CD4-positive, alpha-beta memory T cell (primary cell): ENCODE measurements at regions not wholly inside any gene's neighbourhood (a gene's known extent, or its start where the extent isn't known, plus 50 kb on each side); places are given as distances from the start of the nearest gene placed in this dataset.
A peak's percentile ranks its signal among the peaks of the same experiment; 100 is the strongest.
"Not testable (repeated sequence)": the region's sequence is repeated elsewhere in the genome, so short reads cannot be mapped to it uniquely, and the experiment has no call there.

ENCODE experiments used
- CTCF ChIA-PET: fragments of 350-600 bp; sonication (Branson Sonifier 250); formaldehyde crosslinking; loops from one replicate; lab custom pipeline; 2021; ENCODE audit warnings: inconsistent platforms; ENCODE audit not compliant: partially characterized antibody; lab: Charles Lee
- POLR2A ChIA-PET: fragments of 350-600 bp; sonication (Branson Sonifier 250); formaldehyde crosslinking; loops from one replicate; lab custom pipeline; 2021; ENCODE audit not compliant: partially characterized antibody; lab: Charles Lee
- DNase-seq, 5 donors: peaks; one replicate each; pipeline versions ENCODE4 v3.0.0 to v3.0.0-alpha.2; 2020 to 2022; ENCODE audit warnings: mixed read lengths in 1 of 5
- H3K27ac ChIP-seq: one replicate; pipeline ENCODE4 v1.7.0; 2013; ENCODE audit warnings: low read depth, low read length
- H3K27me3 ChIP-seq: 2 replicates; pipeline ENCODE4 v1.7.0; 2013; ENCODE audit warnings: mild to moderate bottlenecking, low read length, moderate library complexity; ENCODE audit not compliant: insufficient read depth
- H3K36me3 ChIP-seq: 2 replicates; pipeline ENCODE4 v1.7.0; 2013; ENCODE audit warnings: mild to moderate bottlenecking, low read length, moderate library complexity; ENCODE audit not compliant: insufficient read depth
- H3K4me1 ChIP-seq: 2 replicates; pipeline ENCODE4 v1.7.0; 2013; ENCODE audit warnings: mild to moderate bottlenecking, low read length, moderate library complexity; ENCODE audit not compliant: insufficient read depth
- H3K4me3 ChIP-seq, 2 donors: one replicate each; pipeline ENCODE4 v1.7.0; 2013; ENCODE audit warnings: low read length in 2 of 2, mild to moderate bottlenecking in 1 of 2
- H3K9me3 ChIP-seq, 2 donors: one replicate each; pipeline ENCODE4 v1.7.0; 2013; ENCODE audit warnings: low read length in 2 of 2, control low read depth in 1 of 2; ENCODE audit not compliant: control insufficient read depth in 1 of 2
- H3K27ac Mint-ChIP-seq, 7 donors: one replicate each; pipeline ENCODE4 v1.8.0; 2020 to 2021; ENCODE audit warnings: mixed read lengths in 7 of 7, mild to moderate bottlenecking in 6 of 7, inconsistent platforms in 3 of 7, moderate library complexity in 3 of 7
- H3K27me3 Mint-ChIP-seq, 2 donors: one replicate each; pipeline ENCODE4 v1.8.0; 2020 to 2021; ENCODE audit warnings: mixed read lengths in 2 of 2
- H3K36me3 Mint-ChIP-seq, 2 donors: one replicate each; pipeline ENCODE4 v1.8.0; 2020 to 2021; ENCODE audit warnings: mixed read lengths in 2 of 2, inconsistent platforms in 1 of 2, mild to moderate bottlenecking in 1 of 2
- H3K4me1 Mint-ChIP-seq, 4 donors: one replicate each; pipeline ENCODE4 v1.8.0; 2020 to 2021; ENCODE audit warnings: mixed read lengths in 4 of 4, mild to moderate bottlenecking in 1 of 4
- H3K4me3 Mint-ChIP-seq, 8 donors: one replicate each; pipeline ENCODE4 v1.8.0; 2020 to 2021; ENCODE audit warnings: mixed read lengths in 8 of 8, mild to moderate bottlenecking in 7 of 8, moderate library complexity in 6 of 8, inconsistent platforms in 3 of 8
- H3K9me3 Mint-ChIP-seq, 8 donors: one replicate each; pipeline ENCODE4 v1.8.0; 2020 to 2021; ENCODE audit warnings: mixed read lengths in 8 of 8, mild to moderate bottlenecking in 5 of 8, inconsistent platforms in 3 of 8, moderate library complexity in 1 of 8
- intact Hi-C: fragments of 100-400 bp; cut with micrococcal nuclease; formaldehyde crosslinking; loops from one replicate; pipeline ENCODE4 v1.15.1; 2023

GRCh38 chrX:89658662-89659061 is 263.0 kb upstream of the TGIF2LX start:
- H3K9me3 ChIP-seq, H3K27ac ChIP-seq, H3K27ac Mint-ChIP-seq, H3K9me3 Mint-ChIP-seq, H3K4me3 Mint-ChIP-seq, H3K27me3 ChIP-seq, H3K36me3 Mint-ChIP-seq, H3K4me3 ChIP-seq, H3K27me3 Mint-ChIP-seq, intact Hi-C loops, DNase-seq, CTCF ChIA-PET, POLR2A ChIA-PET, H3K36me3 ChIP-seq, H3K4me1 Mint-ChIP-seq, H3K4me1 ChIP-seq: not testable (repeated sequence)

GRCh38 chrX:89706481-89706880 is 215.2 kb upstream of the TGIF2LX start:
- DNase-seq, H3K27me3 ChIP-seq, H3K9me3 ChIP-seq, H3K4me3 ChIP-seq, H3K27me3 Mint-ChIP-seq, CTCF ChIA-PET, H3K27ac Mint-ChIP-seq, H3K9me3 Mint-ChIP-seq, intact Hi-C loops, POLR2A ChIA-PET, H3K36me3 Mint-ChIP-seq, H3K27ac ChIP-seq, H3K4me3 Mint-ChIP-seq, H3K36me3 ChIP-seq, H3K4me1 Mint-ChIP-seq, H3K4me1 ChIP-seq: not testable (repeated sequence)

DNA sequence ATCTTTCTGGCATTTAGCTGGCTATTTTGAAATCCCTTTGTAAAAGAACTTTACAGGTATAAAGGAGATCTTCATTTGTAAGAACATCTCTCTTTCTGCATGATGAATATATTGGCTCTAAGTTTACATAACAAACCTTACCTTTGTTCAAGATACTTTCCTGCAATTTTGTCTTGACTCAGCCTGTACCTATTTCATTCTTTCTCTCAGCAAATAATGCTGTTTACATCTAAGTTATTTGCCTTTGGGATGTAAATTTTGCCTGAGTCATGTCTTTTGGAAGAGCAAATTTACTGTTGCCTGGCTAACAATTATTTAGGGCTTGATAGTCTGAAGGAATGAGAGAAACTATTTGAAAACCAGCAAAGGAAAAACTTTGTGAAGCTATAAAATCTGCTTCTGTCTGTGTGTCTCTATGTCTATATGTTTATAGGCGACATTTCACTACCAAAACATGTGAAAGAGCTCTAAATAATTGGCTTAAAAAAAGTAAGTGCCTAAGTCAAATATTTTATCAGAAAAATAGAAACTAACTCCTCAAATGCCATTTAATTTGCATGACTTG is 214.3 kb upstream of the TGIF2LX start:
- H3K9me3 Mint-ChIP-seq, H3K27ac ChIP-seq, CTCF ChIA-PET, H3K4me3 Mint-ChIP-seq, H3K9me3 ChIP-seq, H3K4me1 ChIP-seq, H3K36me3 ChIP-seq, DNase-seq, H3K4me1 Mint-ChIP-seq, intact Hi-C loops, H3K4me3 ChIP-seq, H3K27ac Mint-ChIP-seq, H3K27me3 ChIP-seq, H3K36me3 Mint-ChIP-seq, POLR2A ChIA-PET, H3K27me3 Mint-ChIP-seq: not testable (repeated sequence)

- H3K36me3 Mint-ChIP-seq, H3K27ac ChIP-seq, intact Hi-C loops, H3K4me3 Mint-ChIP-seq, H3K4me3 ChIP-seq, H3K9me3 Mint-ChIP-seq, H3K36me3 ChIP-seq, H3K27me3 ChIP-seq, DNase-seq, CTCF ChIA-PET, H3K9me3 ChIP-seq, H3K27ac Mint-ChIP-seq, H3K4me1 Mint-ChIP-seq, POLR2A ChIA-PET, H3K4me1 ChIP-seq, H3K27me3 Mint-ChIP-seq: not testable (repeated sequence)
These were observed 187.3 kb upstream of the TGIF2LX start for GRCh38 chrX:89734367-89734766.

DNA sequence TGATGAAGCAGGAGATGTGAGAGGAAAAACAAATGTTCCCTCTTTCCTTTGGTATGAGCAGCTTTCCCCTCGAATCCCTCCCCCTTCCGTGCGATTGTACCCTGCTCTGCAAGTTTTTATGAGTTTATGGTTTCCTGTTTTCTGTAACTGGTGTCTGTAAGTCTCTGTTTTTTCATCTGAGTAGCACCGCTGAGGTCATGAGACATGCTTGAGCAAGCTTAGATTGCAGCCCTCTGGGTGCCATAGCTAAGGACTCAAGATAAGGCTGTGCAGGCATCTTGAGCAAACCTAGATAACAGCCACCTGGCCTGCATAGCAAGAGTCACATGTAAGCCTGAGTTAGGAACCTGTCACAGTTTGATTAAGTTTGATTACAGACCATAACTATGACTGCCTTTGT is 165.2 kb upstream of the TGIF2LX start:
- H3K36me3 Mint-ChIP-seq, H3K27ac ChIP-seq, H3K4me1 Mint-ChIP-seq, DNase-seq, H3K27me3 Mint-ChIP-seq, H3K4me1 ChIP-seq, H3K9me3 ChIP-seq, intact Hi-C loops, H3K27ac Mint-ChIP-seq, H3K4me3 ChIP-seq, H3K36me3 ChIP-seq, H3K9me3 Mint-ChIP-seq, POLR2A ChIA-PET, CTCF ChIA-PET, H3K27me3 ChIP-seq, H3K4me3 Mint-ChIP-seq: not testable (repeated sequence)

- H3K9me3 ChIP-seq, H3K4me3 Mint-ChIP-seq, H3K36me3 ChIP-seq, H3K36me3 Mint-ChIP-seq, intact Hi-C loops, H3K27me3 ChIP-seq, H3K4me1 Mint-ChIP-seq, H3K27ac Mint-ChIP-seq, H3K27me3 Mint-ChIP-seq, H3K9me3 Mint-ChIP-seq, H3K4me3 ChIP-seq, H3K27ac ChIP-seq, H3K4me1 ChIP-seq, POLR2A ChIA-PET, CTCF ChIA-PET: not testable (repeated sequence)
- peak in 4 of 5 donors; percentile 15 to 26 (median 21) for DNase-seq
These were observed 163.9 kb upstream of the TGIF2LX start for GRCh38 chrX:89757767-89758166.

- H3K9me3 Mint-ChIP-seq, H3K27ac Mint-ChIP-seq, H3K36me3 Mint-ChIP-seq, H3K4me1 Mint-ChIP-seq, intact Hi-C loops, H3K9me3 ChIP-seq, CTCF ChIA-PET, H3K4me3 Mint-ChIP-seq, DNase-seq, H3K27me3 ChIP-seq, H3K27me3 Mint-ChIP-seq, POLR2A ChIA-PET, H3K27ac ChIP-seq, H3K36me3 ChIP-seq, H3K4me3 ChIP-seq, H3K4me1 ChIP-seq: not testable (repeated sequence)
These were observed 162.5 kb upstream of the TGIF2LX start for GRCh38 chrX:89759076-89759685.

DNA sequence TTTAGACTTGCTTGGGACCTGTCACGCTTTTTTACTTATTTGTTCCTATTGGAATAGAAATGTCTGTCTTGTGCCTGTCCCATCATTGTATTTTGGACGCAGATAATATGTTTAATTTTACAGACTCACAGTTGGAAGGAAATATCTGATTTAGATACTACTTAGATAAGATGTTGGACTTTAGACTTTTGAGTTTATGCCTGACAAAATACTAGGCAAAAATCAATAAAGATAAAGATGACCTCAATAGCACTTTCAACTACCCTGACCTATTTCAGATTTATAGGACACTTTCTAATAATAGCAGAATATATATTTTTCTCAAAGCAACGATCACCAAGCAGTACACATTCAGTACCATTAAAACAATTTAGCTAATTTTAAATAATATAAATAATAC is 150.1 kb upstream of the TGIF2LX start:
- H3K9me3 ChIP-seq, H3K4me3 ChIP-seq, H3K4me1 ChIP-seq, H3K36me3 ChIP-seq, H3K27ac ChIP-seq, H3K9me3 Mint-ChIP-seq, H3K4me3 Mint-ChIP-seq, H3K27me3 Mint-ChIP-seq, H3K36me3 Mint-ChIP-seq, POLR2A ChIA-PET, DNase-seq, intact Hi-C loops, H3K4me1 Mint-ChIP-seq, H3K27me3 ChIP-seq, H3K27ac Mint-ChIP-seq, CTCF ChIA-PET: not testable (repeated sequence)
